ENCODE measurements at regions not wholly inside any gene's neighbourhood (a gene's known extent, or its start where the extent isn't known, plus 50 kb on each side); places are given as distances from the start of the nearest gene placed in this dataset.

- Mint-ChIP-seq H3K9me3 (no peaks in the 10 kb centered on the region), H3K36me3 (no peaks in the 10 kb centered on the region), H3K27me3 (ENCODE audit: low read depth) (no peaks in the 10 kb centered on the region), H3K4me3 (no peak overlapping the region), H3K4me1 (no peaks in the 10 kb centered on the region), H3K27ac (no peak overlapping the region)
- no peak for DNase-seq (ENCODE audit: low spot score in 2 of 2, unreplicated experiment in 2 of 2)
- TF ChIP-seq CTCF (IDR thresholded peaks at IDR 0.05; ENCODE audit: unreplicated experiment): no peak
These were observed 185.5 kb downstream of the ZC3H11B start for GRCh38 chr1:219427403-219427802.

GRCh38 chr1:219422811-219423598 lies 189.9 kb downstream of the ZC3H11B start:
- Mint-ChIP-seq H3K27ac (no peak overlapping the region), H3K4me3 (no peak overlapping the region), H3K9me3 (no peaks in the 10 kb centered on the region), H3K27me3 (ENCODE audit: low read depth) (no peaks in the 10 kb centered on the region), H3K4me1 (no peaks in the 10 kb centered on the region), H3K36me3 (no peaks in the 10 kb centered on the region)
- no peak for DNase-seq (ENCODE audit: low spot score in 2 of 2, unreplicated experiment in 2 of 2)
- TF ChIP-seq CTCF (IDR thresholded peaks at IDR 0.05; ENCODE audit: unreplicated experiment): no peak

GRCh38 chr1:219420913-219421312 lies 192.0 kb downstream of the ZC3H11B start:
- no peaks in the 10 kb centered on the region for H3K36me3 Mint-ChIP-seq
- DNase-seq (ENCODE audit: low spot score in 2 of 2, unreplicated experiment in 2 of 2): no peak
- H3K9me3 Mint-ChIP-seq: no peaks in the 10 kb centered on the region
- H3K27me3 Mint-ChIP-seq (ENCODE audit: low read depth): no peaks in the 10 kb centered on the region
- H3K4me3 Mint-ChIP-seq: no peak overlapping the region
- TF ChIP-seq CTCF (IDR thresholded peaks at IDR 0.05; ENCODE audit: unreplicated experiment): no peak
- H3K27ac Mint-ChIP-seq: no peak overlapping the region
- no peaks in the 10 kb centered on the region for H3K4me1 Mint-ChIP-seq

GRCh38 chr1:219419860-219420259 lies 193.0 kb downstream of the ZC3H11B start:
- no peak for DNase-seq (ENCODE audit: low spot score in 2 of 2, unreplicated experiment in 2 of 2)
- no peaks in the 10 kb centered on the region for H3K4me1 Mint-ChIP-seq
- H3K9me3 Mint-ChIP-seq: no peaks in the 10 kb centered on the region
- H3K27me3 Mint-ChIP-seq (ENCODE audit: low read depth): no peaks in the 10 kb centered on the region
- TF ChIP-seq CTCF (IDR thresholded peaks at IDR 0.05; ENCODE audit: unreplicated experiment): no peak
- H3K27ac Mint-ChIP-seq: no peak overlapping the region
- no peak overlapping the region for H3K4me3 Mint-ChIP-seq
- H3K36me3 Mint-ChIP-seq: no peaks in the 10 kb centered on the region

GRCh38 chr1:219419065-219419464 lies 193.8 kb downstream of the ZC3H11B start:
- no peaks in the 10 kb centered on the region for H3K27me3 Mint-ChIP-seq (ENCODE audit: low read depth)
- H3K36me3 Mint-ChIP-seq: no peaks in the 10 kb centered on the region

More at GRCh38 chr1:219419065-219419464, 193.8 kb downstream of the ZC3H11B start:
- DNase-seq (ENCODE audit: low spot score in 2 of 2, unreplicated experiment in 2 of 2): no peak
- no peak for TF ChIP-seq CTCF (IDR thresholded peaks at IDR 0.05; ENCODE audit: unreplicated experiment)
- Mint-ChIP-seq H3K4me3 (no peak overlapping the region), H3K27ac (no peak overlapping the region), H3K4me1 (no peaks in the 10 kb centered on the region), H3K9me3 (no peaks in the 10 kb centered on the region)
